ENCODE measurements at regions not wholly inside any gene's neighbourhood (a gene's known extent, or its start where the extent isn't known, plus 50 kb on each side); places are given as distances from the start of the nearest gene placed in this dataset.

DNA sequence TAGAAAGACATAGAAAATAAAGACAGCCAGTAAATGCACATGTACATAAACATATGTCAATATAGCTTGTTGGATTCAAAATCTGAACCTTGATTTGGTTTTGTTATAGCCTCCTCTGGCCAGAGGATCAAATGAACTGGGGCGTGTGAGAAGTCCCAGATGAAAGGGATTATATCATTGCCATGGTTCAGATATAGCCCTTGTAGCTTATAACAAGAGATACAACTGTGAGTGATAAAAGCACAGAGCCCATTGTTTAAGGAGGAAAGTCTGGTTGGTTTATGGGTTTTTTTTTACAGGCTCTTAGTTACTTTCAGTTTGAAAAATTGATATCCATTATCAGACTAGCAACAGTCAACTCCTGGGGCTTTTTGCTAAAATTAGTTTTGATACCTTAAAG, 101.7 kb upstream of the GLRA2 start:
- H3K4me2 ChIP-seq (ENCODE audit: low read depth, low read length): no peak overlapping the region
- H3K56ac ChIP-seq (ENCODE audit: extremely low read depth, insufficient read depth, low read length): no peak overlapping the region
- no peak overlapping the region for H3K18ac ChIP-seq (ENCODE audit: low read depth, low read length)
- no peaks in the 10 kb centered on the region for H3K9me3 ChIP-seq (ENCODE audit: control insufficient read depth, insufficient read depth, low read length)
- H2BK120ac ChIP-seq (ENCODE audit: low read depth, low read length): no peak overlapping the region
- H3K4me1 ChIP-seq (ENCODE audit: control insufficient read depth, insufficient read depth, low read length): no peaks in the 10 kb centered on the region
- TF ChIP-seq RAD21 (IDR thresholded peaks at IDR 0.05; ENCODE audit: low read length) (no peak), FOS (IDR thresholded peaks at IDR 0.05; ENCODE audit: low read depth, low read length) (no peak), CHD1 (IDR thresholded peaks at IDR 0.05; ENCODE audit: low read depth, low read length) (no peak), BHLHE40 (IDR thresholded peaks at IDR 0.05; ENCODE audit: low read depth, low read length) (no peak), MAZ (IDR thresholded peaks at IDR 0.05; ENCODE audit: borderline replicate concordance, low read depth, low read length) (no peak), RCOR1 (IDR thresholded peaks at IDR 0.05; ENCODE audit: insufficient replicate concordance, low read length) (no peak), POLR2A (IDR thresholded peaks at IDR 0.05; ENCODE audit: low read depth, low read length) (no peak), SMC3 (IDR thresholded peaks at IDR 0.05; ENCODE audit: low read depth, low read length) (no peak), RFX5 (IDR thresholded peaks at IDR 0.05; ENCODE audit: low read depth, low read length) (no peak), CEBPB (IDR thresholded peaks at IDR 0.05; ENCODE audit: low read depth, low read length) (no peak), NFE2L2 (IDR thresholded peaks at IDR 0.05; ENCODE audit: low read depth, low read length) (no peak), MXI1 (IDR thresholded peaks at IDR 0.05; ENCODE audit: borderline replicate concordance, low read depth, low read length) (no peak), MAFK (IDR thresholded peaks at IDR 0.05; ENCODE audit: low read depth, low read length) (no peak)
- TF ChIP-seq, protein P1, sequence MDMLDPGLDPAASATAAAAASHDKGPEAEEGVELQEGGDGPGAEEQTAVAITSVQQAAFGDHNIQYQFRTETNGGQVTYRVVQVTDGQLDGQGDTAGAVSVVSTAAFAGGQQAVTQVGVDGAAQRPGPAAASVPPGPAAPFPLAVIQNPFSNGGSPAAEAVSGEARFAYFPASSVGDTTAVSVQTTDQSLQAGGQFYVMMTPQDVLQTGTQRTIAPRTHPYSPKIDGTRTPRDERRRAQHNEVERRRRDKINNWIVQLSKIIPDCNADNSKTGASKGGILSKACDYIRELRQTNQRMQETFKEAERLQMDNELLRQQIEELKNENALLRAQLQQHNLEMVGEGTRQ (IDR thresholded peaks at IDR 0.05; ENCODE audit: low read depth, low read length): no peak
- TF ChIP-seq, protein P2, sequence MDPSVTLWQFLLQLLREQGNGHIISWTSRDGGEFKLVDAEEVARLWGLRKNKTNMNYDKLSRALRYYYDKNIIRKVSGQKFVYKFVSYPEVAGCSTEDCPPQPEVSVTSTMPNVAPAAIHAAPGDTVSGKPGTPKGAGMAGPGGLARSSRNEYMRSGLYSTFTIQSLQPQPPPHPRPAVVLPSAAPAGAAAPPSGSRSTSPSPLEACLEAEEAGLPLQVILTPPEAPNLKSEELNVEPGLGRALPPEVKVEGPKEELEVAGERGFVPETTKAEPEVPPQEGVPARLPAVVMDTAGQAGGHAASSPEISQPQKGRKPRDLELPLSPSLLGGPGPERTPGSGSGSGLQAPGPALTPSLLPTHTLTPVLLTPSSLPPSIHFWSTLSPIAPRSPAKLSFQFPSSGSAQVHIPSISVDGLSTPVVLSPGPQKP (IDR thresholded peaks at IDR 0.05; ENCODE audit: borderline replicate concordance, low read depth, low read length): no peak
- TF ChIP-seq, protein P3, sequence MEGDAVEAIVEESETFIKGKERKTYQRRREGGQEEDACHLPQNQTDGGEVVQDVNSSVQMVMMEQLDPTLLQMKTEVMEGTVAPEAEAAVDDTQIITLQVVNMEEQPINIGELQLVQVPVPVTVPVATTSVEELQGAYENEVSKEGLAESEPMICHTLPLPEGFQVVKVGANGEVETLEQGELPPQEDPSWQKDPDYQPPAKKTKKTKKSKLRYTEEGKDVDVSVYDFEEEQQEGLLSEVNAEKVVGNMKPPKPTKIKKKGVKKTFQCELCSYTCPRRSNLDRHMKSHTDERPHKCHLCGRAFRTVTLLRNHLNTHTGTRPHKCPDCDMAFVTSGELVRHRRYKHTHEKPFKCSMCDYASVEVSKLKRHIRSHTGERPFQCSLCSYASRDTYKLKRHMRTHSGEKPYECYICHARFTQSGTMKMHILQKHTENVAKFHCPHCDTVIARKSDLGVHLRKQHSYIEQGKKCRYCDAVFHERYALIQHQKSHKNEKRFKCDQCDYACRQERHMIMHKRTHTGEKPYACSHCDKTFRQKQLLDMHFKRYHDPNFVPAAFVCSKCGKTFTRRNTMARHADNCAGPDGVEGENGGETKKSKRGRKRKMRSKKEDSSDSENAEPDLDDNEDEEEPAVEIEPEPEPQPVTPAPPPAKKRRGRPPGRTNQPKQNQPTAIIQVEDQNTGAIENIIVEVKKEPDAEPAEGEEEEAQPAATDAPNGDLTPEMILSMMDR (conservative IDR thresholded peaks at IDR 0.05; ENCODE audit: low read depth, low read length): no peak
- no peak overlapping the region for H3K9ac ChIP-seq (ENCODE audit: low read depth, low read length)
- no peak overlapping the region for H2AK9ac ChIP-seq (replicated peaks; ENCODE audit: low read depth, low read length, poor library complexity)
- no peaks in the 10 kb centered on the region for H3K79me1 ChIP-seq (ENCODE audit: low read depth in 1 of 2, low read length in 2 of 2)
- ChIA-PET CTCF (no interaction called here), POLR2A (ENCODE audit: unreplicated experiment) (no interaction called here)
- no peak overlapping the region for H3K27ac ChIP-seq (ENCODE audit: insufficient read depth, low read length)
- no peak for DNase-seq
- no peaks in the 10 kb centered on the region for H3K9me1 ChIP-seq (ENCODE audit: insufficient read depth, low read length)
- no peaks in the 10 kb centered on the region for H4K20me1 ChIP-seq (ENCODE audit: insufficient read depth, low read length)
- WGBS, 2 experiments (ENCODE audit: extremely low coverage in 2 of 2, insufficient read length in 1 of 2): no CpG with 5 or more reads among the region's 1 CpG
- H3K4ac ChIP-seq (ENCODE audit: low read depth, low read length): no peak overlapping the region
- no peak for ATAC-seq (ENCODE audit: low read depth)
- H4K91ac ChIP-seq (ENCODE audit: insufficient read depth, low read depth, low read length): no peak overlapping the region
- H2AFZ ChIP-seq (replicated peaks; ENCODE audit: low read length, poor library complexity): no peak overlapping the region
- H3K27me3 ChIP-seq (ENCODE audit: control insufficient read depth, insufficient read depth, low read length): no peaks in the 10 kb centered on the region
- no TSS peak for BruUV-seq (replicated peaks)
- H3K14ac ChIP-seq (replicated peaks; ENCODE audit: low read depth, low read length): no peak overlapping the region
- intact Hi-C loops (cut with micrococcal nuclease): no loop called here
- H2AK5ac ChIP-seq (ENCODE audit: low read depth, low read length): no peak overlapping the region
- no peak overlapping the region for H2BK20ac ChIP-seq (ENCODE audit: low read depth, low read length)
- H4K8ac ChIP-seq (ENCODE audit: low read depth in 2 of 2, low read length in 2 of 2): no peak overlapping the region
- in situ Hi-C loops (cut with MboI; ENCODE audit: low sequenced_read_pairs): no loop called here
- dilution Hi-C loops (cut with HindIII; ENCODE audit: low sequenced_read_pairs, unreplicated experiment): no loop called here
- H2BK15ac ChIP-seq (ENCODE audit: low read depth, low read length): no peak overlapping the region
- no peak overlapping the region for H4K5ac ChIP-seq (ENCODE audit: low read depth, low read length)
- no peak overlapping the region for H3K23ac ChIP-seq (ENCODE audit: low read depth, low read length)
- no peak overlapping the region for H3K4me3 ChIP-seq (ENCODE audit: insufficient read depth, low read depth, low read length)
- H3K36me3 ChIP-seq (ENCODE audit: control insufficient read depth, insufficient read depth, low read length): no peaks in the 10 kb centered on the region
- no peak overlapping the region for H2BK5ac ChIP-seq (ENCODE audit: low read depth, low read length, poor library complexity, severe bottlenecking)
